ES-I3 (cell line): ENCODE measurements at regions not wholly inside any gene's neighbourhood (a gene's known extent, or its start where the extent isn't known, plus 50 kb on each side); places are given as distances from the start of the nearest gene placed in this dataset.

Source experiments
- H3K36me3 ChIP-seq: 2 replicates; pipeline ENCODE4 v1.6.1; 2013; ENCODE audit warnings: mild to moderate bottlenecking, low read length, control low read depth, moderate library complexity; ENCODE audit not compliant: insufficient read depth
- H3K4me1 ChIP-seq: 2 replicates; pipeline ENCODE4 v1.6.1; 2013; ENCODE audit warnings: mild to moderate bottlenecking, control low read depth, low read length; ENCODE audit not compliant: insufficient read depth
- H3K9ac ChIP-seq: 2 replicates; pipeline ENCODE4 v1.6.1; 2013; ENCODE audit warnings: low read depth, mild to moderate bottlenecking, low read length, moderate library complexity
- H3K9me3 ChIP-seq: 2 replicates; pipeline ENCODE4 v1.6.1; 2013; ENCODE audit warnings: mild to moderate bottlenecking, low read length, moderate library complexity; ENCODE audit not compliant: control insufficient read depth, insufficient read depth

DNA sequence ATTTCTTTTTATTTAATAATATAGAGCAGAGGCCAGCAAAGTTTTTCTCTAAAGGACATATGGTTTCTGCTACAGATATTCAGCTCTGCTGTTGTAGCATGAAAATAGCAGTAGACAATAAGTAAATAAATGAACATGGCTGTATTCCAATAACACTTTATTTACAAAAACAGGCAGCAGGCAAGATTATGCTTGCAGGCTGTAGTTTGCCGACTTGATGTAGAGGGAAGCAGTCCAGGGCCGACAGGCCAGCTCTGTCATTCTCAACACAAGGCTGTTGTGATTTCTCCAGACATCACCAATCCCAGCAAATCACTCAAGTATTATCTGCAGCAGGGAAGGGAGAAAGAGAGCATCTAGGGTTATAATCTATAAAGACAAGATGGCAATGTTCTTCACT is 1062.5 kb upstream of the PCDH9 start:
- no peak overlapping the region for H3K9ac ChIP-seq
- no peaks in the 10 kb centered on the region for H3K4me1 ChIP-seq
- no peaks in the 10 kb centered on the region for H3K9me3 ChIP-seq

DNA sequence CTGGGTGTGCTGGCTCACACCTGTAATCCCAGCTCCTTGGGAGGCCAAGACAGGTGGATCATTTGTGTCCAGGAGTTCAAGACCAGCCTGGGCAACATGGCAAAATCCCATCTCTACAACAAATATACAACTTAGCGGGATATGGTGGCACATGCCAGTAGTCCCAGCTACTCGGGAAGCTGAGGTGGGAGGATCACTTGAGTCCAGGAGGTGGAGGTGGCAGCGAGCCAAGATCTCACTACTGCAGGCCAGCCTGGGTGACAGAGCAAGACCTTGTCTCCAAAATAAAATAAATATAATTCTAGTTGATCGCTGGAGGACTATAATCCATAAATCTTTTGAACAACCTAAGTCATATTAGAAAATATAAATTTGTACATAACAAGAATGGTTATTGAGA is 1061.5 kb upstream of the PCDH9 start:
- H3K9me3 ChIP-seq: no peaks in the 10 kb centered on the region
- no peaks in the 10 kb centered on the region for H3K36me3 ChIP-seq
- H3K4me1 ChIP-seq: no peaks in the 10 kb centered on the region
- no peak overlapping the region for H3K9ac ChIP-seq

More for the DNA sequence above, 1062.5 kb upstream of the PCDH9 start:
- no peaks in the 10 kb centered on the region for H3K36me3 ChIP-seq

DNA sequence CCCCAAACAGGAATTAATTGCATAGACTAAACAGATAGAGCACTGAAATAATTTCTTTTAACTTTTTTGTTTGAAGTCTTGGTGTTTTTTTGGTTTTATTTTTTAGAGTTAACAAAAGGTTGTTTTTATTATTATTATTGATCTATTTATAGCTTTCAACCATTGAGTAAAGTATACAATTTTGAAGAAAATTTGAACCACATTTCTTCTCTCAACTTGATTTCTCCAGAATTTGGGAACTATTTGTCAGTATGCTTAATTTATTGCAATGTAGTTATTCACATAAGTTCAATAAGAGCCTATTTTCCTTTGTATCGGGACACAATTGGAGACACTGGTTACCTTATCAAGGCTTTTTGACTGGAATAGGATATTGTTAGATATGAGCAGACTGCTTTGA is 1045.6 kb upstream of the PCDH9 start:
- no peaks in the 10 kb centered on the region for H3K4me1 ChIP-seq
- H3K9me3 ChIP-seq: peaks cover 13% of the 10 kb centered on the region
- no peak overlapping the region for H3K9ac ChIP-seq
- no peaks in the 10 kb centered on the region for H3K36me3 ChIP-seq

DNA sequence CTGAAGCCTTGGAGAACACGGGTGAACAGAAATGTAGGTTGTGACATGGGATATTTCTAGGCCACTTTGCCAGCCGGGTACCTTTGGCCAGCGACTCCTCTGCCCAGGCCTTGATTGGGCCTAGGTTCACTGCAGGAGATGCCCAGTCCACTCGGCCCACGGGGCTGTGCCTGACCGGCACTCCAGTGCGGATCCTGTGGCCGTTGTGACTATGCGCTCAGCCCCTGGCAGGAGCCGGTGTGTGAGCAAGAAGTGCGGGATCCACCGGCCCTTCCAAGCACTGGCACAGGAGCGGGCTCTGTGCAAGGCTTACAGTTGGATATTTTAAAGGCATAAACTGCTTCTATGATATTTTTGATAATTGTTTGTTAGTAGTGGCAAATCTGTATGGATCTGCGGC is 1042.5 kb upstream of the PCDH9 start:
- Histone ChIP-seq H3K36me3 (no peaks in the 10 kb centered on the region), H3K4me1 (no peaks in the 10 kb centered on the region), H3K9ac (no peak overlapping the region), H3K9me3 (peaks cover 13% of the 10 kb centered on the region)

DNA sequence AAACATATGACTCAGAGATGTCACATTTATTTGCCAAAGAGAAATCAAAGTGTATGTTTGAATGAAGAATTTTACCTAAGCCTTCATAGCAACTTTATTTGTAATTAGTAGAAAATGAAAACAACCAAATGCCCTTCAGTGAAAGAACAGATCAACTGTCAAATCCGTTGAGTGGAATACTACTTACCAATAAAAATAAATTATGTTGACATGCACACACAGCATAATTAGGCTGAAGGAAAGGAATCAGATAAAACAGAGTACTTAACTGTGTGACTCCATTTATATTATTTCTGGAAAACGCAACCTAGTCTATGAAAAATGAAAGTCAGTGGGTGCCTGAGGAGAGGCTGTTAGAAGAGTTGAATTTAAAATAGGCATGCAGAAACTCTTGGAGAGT is 1034.6 kb upstream of the PCDH9 start:
- Histone ChIP-seq H3K4me1 (no peaks in the 10 kb centered on the region), H3K9me3 (no peaks in the 10 kb centered on the region), H3K9ac (no peak overlapping the region), H3K36me3 (no peaks in the 10 kb centered on the region)

DNA sequence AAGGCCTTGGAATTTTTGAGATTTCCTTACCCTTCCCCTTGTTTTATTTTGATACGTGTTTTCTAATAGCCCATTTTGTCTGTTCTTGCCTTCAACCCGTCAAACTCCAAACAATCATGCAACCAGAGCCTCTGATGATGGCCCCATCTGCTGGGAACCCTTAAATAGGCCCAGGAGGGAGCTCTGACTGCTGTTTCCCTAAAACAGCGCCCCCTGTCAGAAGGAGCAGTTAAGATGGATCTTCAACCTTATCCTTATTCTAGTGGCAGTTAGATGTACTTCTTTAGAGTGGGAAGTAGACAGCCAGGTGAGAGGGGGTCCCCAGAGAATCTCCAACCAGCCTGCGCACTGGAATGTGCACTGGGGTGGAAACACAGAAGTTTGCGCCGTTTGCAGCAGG is 1031.0 kb upstream of the PCDH9 start:
- H3K4me1 ChIP-seq: no peaks in the 10 kb centered on the region
- no peaks in the 10 kb centered on the region for H3K36me3 ChIP-seq
- H3K9ac ChIP-seq: no peak overlapping the region
- H3K9me3 ChIP-seq: no peaks in the 10 kb centered on the region

DNA sequence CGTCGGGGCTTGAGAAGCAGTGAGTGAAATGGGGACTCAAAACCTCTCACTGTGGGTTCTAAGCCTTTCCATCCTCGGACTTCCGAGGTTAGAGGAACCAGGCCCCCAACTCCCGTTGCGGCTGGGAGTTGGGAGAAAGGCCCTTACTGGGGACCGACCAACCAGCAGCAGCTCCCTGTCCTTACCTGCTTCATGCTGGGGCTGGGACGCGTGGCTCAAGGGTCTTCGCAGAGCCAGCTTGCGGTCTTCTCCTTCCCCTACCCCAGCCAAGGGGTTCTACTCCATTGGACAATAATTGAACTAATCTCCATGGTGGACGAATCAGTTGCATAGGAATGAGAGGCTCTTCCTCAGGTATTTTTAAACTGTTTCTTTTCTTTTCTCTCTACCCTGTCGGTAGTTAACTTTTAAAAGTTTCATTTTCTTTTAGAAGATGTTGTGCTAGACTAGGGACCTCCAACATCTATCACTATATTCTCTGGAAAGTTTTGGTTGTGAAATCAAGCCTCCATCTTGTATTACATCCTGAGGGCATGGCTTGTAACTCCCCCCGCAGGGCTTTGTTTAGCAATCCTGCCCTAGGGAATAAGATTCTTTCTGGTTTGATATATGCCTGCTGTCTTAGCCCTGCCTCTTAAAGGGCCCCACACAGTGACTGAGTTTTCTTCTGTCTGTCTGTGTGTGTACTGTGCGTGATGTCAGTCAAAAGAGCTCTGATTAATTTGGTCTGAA is 1027.1 kb upstream of the PCDH9 start:
- no peaks in the 10 kb centered on the region for H3K4me1 ChIP-seq
- H3K9me3 ChIP-seq: no peaks in the 10 kb centered on the region
- H3K9ac ChIP-seq: no peak overlapping the region
- no peaks in the 10 kb centered on the region for H3K36me3 ChIP-seq

DNA sequence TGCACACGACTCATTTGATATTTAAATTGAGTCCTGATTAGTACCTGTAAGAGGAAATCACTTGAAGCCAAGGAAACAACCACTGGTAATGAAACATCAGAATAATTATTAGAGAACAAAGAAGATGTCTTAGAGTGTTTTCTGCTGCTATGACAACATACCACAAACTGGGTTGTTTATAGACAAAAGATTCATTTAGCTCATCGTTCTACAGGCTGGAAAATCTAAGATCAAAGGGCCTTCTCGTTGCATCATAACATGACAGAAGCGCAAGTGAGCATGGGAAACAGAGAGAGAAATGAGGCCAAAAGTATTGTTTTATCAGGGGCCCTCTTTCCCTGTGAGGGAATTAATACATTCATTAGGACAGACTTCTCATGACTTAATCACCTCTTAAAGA is 1024.0 kb upstream of the PCDH9 start:
- H3K9ac ChIP-seq: no peak overlapping the region

DNA sequence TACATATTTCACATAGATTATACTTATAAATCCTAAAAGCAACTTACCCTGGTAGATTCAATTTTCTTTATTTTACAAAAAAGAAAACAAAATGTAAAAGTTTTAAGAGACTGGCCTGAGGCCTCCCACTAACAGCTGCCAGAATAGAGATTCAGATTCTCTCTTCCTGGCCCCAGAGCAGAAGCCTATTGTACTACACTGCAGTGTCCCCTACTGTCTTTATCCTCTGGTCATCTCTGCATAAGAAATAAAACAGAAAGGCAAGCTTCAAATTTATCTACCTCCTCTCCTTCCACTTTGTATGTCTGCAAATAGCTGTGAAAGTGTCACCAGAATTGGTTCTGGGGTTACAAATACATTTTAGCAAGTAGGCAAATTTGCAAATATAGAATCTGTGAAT is 1004.1 kb upstream of the PCDH9 start:
- H3K9ac ChIP-seq: no peak overlapping the region
- no peaks in the 10 kb centered on the region for H3K36me3 ChIP-seq
- H3K4me1 ChIP-seq: peaks cover 17% of the 10 kb centered on the region
- H3K9me3 ChIP-seq: no peaks in the 10 kb centered on the region

More for the DNA sequence above, 1024.0 kb upstream of the PCDH9 start:
- Histone ChIP-seq H3K36me3 (no peaks in the 10 kb centered on the region), H3K4me1 (no peaks in the 10 kb centered on the region), H3K9me3 (no peaks in the 10 kb centered on the region)

DNA sequence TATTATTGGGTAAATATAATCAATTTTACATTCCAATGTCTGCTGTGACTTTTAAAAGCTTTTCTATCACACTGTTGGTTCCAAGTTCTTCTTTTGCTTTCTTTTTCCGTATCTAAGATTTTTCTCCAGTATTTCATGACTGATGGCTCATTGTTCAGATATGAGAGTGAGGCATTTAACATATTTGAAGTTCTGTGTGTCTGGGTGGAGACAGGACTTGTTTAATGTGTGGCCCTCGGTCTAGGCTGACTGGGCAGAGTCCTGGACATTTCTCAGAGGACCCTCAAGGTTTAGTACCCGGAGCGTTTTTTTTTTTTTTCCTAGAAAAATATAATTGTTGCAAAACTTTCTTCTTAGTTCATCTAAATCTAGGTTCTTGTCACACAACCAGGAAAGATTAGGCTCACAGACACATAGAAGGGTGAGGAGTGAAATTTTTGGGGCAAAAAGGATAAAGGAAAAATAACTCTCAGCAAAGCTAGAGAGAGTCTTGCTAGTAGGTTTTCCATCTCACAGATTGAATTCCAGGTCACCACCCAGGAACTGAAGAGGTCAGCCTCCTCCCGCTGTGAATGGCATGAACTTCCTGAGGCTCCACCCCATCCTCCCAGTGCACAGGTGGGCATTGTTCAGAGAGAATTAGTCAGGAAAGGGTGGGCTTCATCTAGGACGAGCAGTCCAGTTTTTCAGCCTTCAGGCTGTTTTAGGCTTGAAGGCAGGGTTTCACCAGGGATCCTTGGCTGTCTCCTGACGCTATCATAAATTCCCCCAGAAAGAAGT is 1002.4 kb upstream of the PCDH9 start:
- H3K9me3 ChIP-seq: no peaks in the 10 kb centered on the region
- H3K36me3 ChIP-seq: no peaks in the 10 kb centered on the region
- peaks cover 17% of the 10 kb centered on the region for H3K4me1 ChIP-seq
- H3K9ac ChIP-seq: no peak overlapping the region

DNA sequence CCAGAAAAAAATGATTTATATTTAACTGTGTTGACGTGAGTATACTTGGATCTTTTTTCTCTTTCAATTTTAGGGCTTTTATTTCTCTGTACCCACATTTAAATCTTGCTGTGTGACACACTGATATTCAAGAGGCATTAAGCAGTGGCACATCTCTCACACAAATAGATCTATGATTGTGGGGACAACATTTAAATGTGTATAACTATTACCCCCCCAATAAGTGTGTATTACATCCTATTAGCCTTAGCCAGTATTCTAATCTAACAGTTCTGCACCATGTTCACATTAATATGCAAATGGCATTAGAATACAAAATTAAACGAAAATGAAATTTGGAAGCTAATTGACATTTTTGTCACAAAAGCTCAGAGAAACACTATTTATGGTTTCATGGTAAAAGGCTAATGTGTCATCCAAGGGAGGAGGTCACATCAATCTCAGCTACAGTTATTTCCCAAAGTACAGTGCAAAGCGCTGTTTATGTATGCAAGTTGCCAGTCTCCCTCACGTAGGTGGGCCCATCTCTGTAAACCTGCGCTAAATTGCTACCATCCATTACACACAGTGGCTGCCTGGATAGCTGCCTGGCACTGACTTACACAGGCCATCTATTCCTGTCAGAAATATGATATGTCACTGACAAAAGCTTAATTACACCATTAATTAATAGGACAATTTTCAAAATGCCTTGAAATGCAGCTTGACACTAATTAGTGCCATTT is 984.7 kb upstream of the PCDH9 start:
- H3K4me1 ChIP-seq: no peaks in the 10 kb centered on the region
- no peaks in the 10 kb centered on the region for H3K36me3 ChIP-seq
- no peak overlapping the region for H3K9ac ChIP-seq
- H3K9me3 ChIP-seq: no peaks in the 10 kb centered on the region

DNA sequence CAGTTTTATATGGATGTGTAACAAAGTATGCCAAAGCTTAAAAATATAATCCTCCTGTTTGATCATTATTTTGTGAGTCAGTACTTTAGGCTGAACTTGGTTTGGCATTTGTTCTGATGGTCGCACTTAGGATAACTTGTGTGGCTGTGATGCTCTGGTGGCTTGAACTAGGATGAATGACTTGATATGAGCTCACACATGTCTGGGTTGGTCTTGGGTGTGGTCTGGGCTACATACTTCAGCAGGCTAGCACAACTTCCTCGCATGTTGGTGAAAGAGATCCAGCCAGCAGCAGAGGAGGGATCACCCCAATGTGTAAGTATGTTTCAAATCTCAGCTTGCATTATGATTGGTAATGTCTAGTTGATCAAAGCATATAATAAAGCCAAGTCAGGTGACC is 969.1 kb upstream of the PCDH9 start:
- Histone ChIP-seq H3K9ac (no peak overlapping the region), H3K4me1 (no peaks in the 10 kb centered on the region), H3K36me3 (no peaks in the 10 kb centered on the region), H3K9me3 (no peaks in the 10 kb centered on the region)

DNA sequence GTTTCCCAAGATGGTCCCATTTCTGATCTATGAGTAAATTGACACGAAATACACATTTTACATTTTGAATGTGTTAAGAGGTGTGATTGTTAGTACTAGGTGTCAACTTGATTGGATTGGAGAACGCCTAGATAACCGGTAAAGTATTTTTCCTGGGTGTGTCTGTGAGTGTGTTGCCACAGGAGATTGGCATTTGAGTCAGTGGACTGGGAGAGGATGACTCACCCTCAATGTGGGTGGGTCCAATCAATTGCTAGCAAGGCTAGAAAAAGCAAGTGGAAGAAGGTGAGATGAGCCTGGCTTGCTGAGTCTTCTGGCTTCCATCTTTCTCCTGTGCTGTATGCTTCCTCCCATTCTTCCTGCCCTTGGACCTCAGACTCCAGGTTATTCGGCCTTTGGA is 960.7 kb upstream of the PCDH9 start:
- no peak overlapping the region for H3K9ac ChIP-seq
- H3K36me3 ChIP-seq: no peaks in the 10 kb centered on the region
- no peaks in the 10 kb centered on the region for H3K9me3 ChIP-seq
- no peaks in the 10 kb centered on the region for H3K4me1 ChIP-seq

DNA sequence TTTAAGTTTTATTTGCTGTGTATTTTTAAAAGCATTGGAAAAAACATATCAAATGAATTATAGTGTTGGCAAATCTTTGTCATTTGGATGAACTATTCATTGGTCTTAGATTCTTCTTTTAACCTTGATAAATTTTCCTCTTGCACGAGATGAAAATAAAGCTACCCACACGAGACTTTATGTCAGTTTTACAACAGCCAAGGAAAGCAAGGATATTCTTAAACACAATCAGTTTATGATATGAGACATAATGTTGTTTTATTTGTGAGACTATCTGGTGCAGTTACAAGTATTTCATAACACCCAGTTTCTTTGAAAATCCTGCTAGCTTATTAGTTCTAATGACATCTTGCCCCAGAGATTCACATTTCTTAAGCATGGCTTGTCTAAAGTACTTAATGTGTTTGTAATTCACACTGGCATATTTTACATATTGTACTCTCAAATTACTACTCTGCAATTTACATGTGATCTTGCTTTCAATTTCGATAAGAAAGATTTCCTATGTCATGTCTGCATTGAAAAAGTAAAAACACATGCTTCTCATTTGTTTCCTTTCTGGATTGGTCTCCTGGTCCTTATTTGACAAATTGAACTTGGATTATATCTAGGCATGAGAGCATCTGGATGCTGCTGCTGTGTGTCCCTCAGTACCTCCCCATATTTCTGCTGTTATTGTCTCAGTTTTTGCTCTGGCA is 955.5 kb upstream of the PCDH9 start:
- Histone ChIP-seq H3K36me3 (no peaks in the 10 kb centered on the region), H3K9me3 (no peaks in the 10 kb centered on the region), H3K9ac (no peak overlapping the region), H3K4me1 (no peaks in the 10 kb centered on the region)
